Liver (tissue), 8 donors: ENCODE measurements at regions not wholly inside any gene's neighbourhood (a gene's known extent, or its start where the extent isn't known, plus 50 kb on each side); places are given as distances from the start of the nearest gene placed in this dataset.
A peak's percentile ranks its signal among the peaks of the same experiment; 100 is the strongest.

Source experiments
- DNase-seq: peaks from one replicate; pipeline ENCODE4 v3.0.0-alpha.2; 2017; ENCODE audit warnings: low spot score
- H3K27ac ChIP-seq, 2 donors: one replicate each; pipeline ENCODE4 v1.7.0; 2013; ENCODE audit warnings: inconsistent platforms in 2 of 2, low read length in 2 of 2, control low read depth in 1 of 2, low read depth in 1 of 2, mild to moderate bottlenecking in 1 of 2
- H3K27me3 ChIP-seq, 4 donors: one replicate each; pipeline versions ENCODE4 v1.6.1 to v1.7.0; 2013; ENCODE audit warnings: low read length in 3 of 4, inconsistent platforms in 1 of 4, mild to moderate bottlenecking in 1 of 4, moderate library complexity in 1 of 4; ENCODE audit not compliant: control insufficient read depth in 4 of 4, insufficient read depth in 4 of 4
- H3K36me3 ChIP-seq, 4 donors: one replicate each; pipeline versions ENCODE4 v1.6.1 to v1.7.0; 2013; ENCODE audit warnings: low read length in 3 of 4, mild to moderate bottlenecking in 3 of 4, low read depth in 1 of 4, moderate library complexity in 1 of 4; ENCODE audit not compliant: control insufficient read depth in 4 of 4, insufficient read depth in 3 of 4
- H3K4me1 ChIP-seq, 4 donors: one replicate each; pipeline versions ENCODE4 v1.6.1 to v1.7.0; 2013; ENCODE audit warnings: low read length in 3 of 4, mild to moderate bottlenecking in 3 of 4, moderate library complexity in 1 of 4; ENCODE audit not compliant: control insufficient read depth in 4 of 4, insufficient read depth in 4 of 4
- H3K4me3 ChIP-seq, 3 donors: one replicate each; pipeline versions ENCODE4 v1.6.1 to v1.7.0; 2013; ENCODE audit warnings: low read length in 3 of 3, control low read depth in 1 of 3, low read depth in 1 of 3, mild to moderate bottlenecking in 1 of 3
- H3K9ac ChIP-seq, 2 donors: one replicate each; pipeline ENCODE4 v1.7.0; 2013; ENCODE audit warnings: low read length in 2 of 2, mild to moderate bottlenecking in 2 of 2, moderate library complexity in 2 of 2, control low read depth in 1 of 2, low read depth in 1 of 2
- H3K9me3 ChIP-seq, 4 donors: one replicate each; pipeline versions ENCODE4 v1.6.1 to v1.7.0; 2013; ENCODE audit warnings: low read length in 3 of 4; ENCODE audit not compliant: control insufficient read depth in 4 of 4
- EGR1 ChIP-seq, 2 donors: IDR thresholded peaks; 2 replicates each; pipeline ENCODE4 v1.6.1; 2016 to 2018; ENCODE audit warnings: antibody characterized with exemption in 2 of 2, low read depth in 2 of 2
- FOXA1 ChIP-seq: IDR thresholded peaks from 2 replicates; pipeline ENCODE4 v1.6.1; 2016; ENCODE audit warnings: antibody characterized with exemption
- FOXA2 ChIP-seq: IDR thresholded peaks from 2 replicates; pipeline ENCODE4 v1.6.1; 2016; ENCODE audit warnings: antibody characterized with exemption
- GABPA ChIP-seq, 2 donors: IDR thresholded peaks in 1 of 2; conservative IDR thresholded peaks in 1 of 2; 2 replicates each; pipeline ENCODE4 v1.6.1; 2016; ENCODE audit warnings: antibody characterized with exemption in 2 of 2, mild to moderate bottlenecking in 1 of 2, moderate library complexity in 1 of 2
- HNF4A ChIP-seq, 2 donors: conservative IDR thresholded peaks; 2 replicates each; pipeline ENCODE4 v1.6.1; 2016; ENCODE audit warnings: antibody characterized with exemption in 2 of 2, mild to moderate bottlenecking in 2 of 2
- HNF4G ChIP-seq: IDR thresholded peaks from 2 replicates; pipeline ENCODE4 v1.6.1; 2016; ENCODE audit warnings: antibody characterized with exemption
- JUND ChIP-seq, 2 donors: IDR thresholded peaks; 2 replicates each; pipeline ENCODE4 v1.6.1; 2016; ENCODE audit warnings: antibody characterized with exemption in 2 of 2
- NR2F2 ChIP-seq: IDR thresholded peaks from 2 replicates; pipeline ENCODE4 v1.6.1; 2016; ENCODE audit warnings: antibody characterized with exemption
- RAD21 ChIP-seq, 2 donors: IDR thresholded peaks; 2 replicates each; pipeline ENCODE4 v1.6.1; 2016; ENCODE audit warnings: antibody characterized with exemption in 2 of 2, mild to moderate bottlenecking in 2 of 2
- RXRA ChIP-seq, 2 donors: IDR thresholded peaks; 2 replicates each; pipeline ENCODE4 v1.6.1; 2017 to 2018; ENCODE audit warnings: antibody characterized with exemption in 2 of 2, mild to moderate bottlenecking in 1 of 2
- SP1 ChIP-seq: IDR thresholded peaks from 2 replicates; pipeline ENCODE4 v1.6.1; 2018; ENCODE audit warnings: antibody characterized with exemption, mild to moderate bottlenecking
- TAF1 ChIP-seq: conservative IDR thresholded peaks from 2 replicates; pipeline ENCODE4 v1.6.1; 2016; ENCODE audit warnings: antibody characterized with exemption, mild to moderate bottlenecking
- YY1 ChIP-seq: IDR thresholded peaks from 2 replicates; pipeline ENCODE4 v1.6.1; 2016; ENCODE audit warnings: antibody characterized with exemption, mild to moderate bottlenecking
- WGBS: extraction: QIAGEN DNeasy Blood & Tissue Kit; methylation state at CpG from one replicate; pipeline ENCODE4 v1.1.7; 2013; 5-methylcytosine and 5-hydroxymethylcytosine counted together
- TF ChIP-seq, protein P1 (sequence below): IDR thresholded peaks from 2 replicates; pipeline ENCODE4 v1.6.1; 2016; ENCODE audit warnings: antibody characterized with exemption
- TF ChIP-seq, protein P2 (sequence below): fragments of 150-350 bp; IDR thresholded peaks from 2 replicates; pipeline ENCODE4 v1.5.1; 2017; ENCODE audit warnings: improper control_type of control experiment, low read depth, low read length; ENCODE audit not compliant: missing input control
- TF ChIP-seq, protein P3 (sequence below): IDR thresholded peaks from 2 replicates; pipeline ENCODE4 v1.6.1; 2016; ENCODE audit warnings: antibody characterized with exemption, mild to moderate bottlenecking
- TF ChIP-seq, protein P4 (sequence below): IDR thresholded peaks from 2 replicates; pipeline ENCODE4 v1.6.1; 2016; ENCODE audit warnings: antibody characterized with exemption
- TF ChIP-seq, protein P5 (sequence below): IDR thresholded peaks from 2 replicates; pipeline ENCODE4 v1.6.1; 2016; ENCODE audit warnings: antibody characterized with exemption
- donor health status: healthy.
- donor health status: healthy.
- donor health status: healthy.
- donor health status: healthy.
- donor health status: healthy.

DNA sequence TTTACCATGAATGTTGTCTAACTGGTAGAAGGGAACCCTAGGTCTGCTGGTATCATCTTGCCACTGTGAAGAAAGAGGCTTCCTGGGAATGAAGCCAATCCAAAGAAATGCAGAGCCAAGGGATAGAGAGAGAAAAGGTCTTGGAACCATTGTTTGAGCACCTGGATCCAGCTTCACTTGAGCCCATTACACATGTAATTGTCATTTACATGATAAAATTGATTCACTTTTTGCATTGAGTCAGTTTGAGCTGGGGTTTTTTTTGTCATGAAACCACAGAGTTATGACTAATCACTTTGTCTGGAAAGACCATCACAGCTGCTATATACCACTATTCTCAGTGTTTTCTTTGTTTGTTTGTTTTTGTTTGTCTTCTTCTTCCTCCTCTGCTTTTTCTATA lies 112.3 kb downstream of the CBLN4 start:
- H3K27ac ChIP-seq: no peak overlapping the region
- H3K9me3 ChIP-seq: peaks cover 0 to 3% (median 0%) of the 10 kb centered on the region in 4 donors
- no peaks in the 10 kb centered on the region for H3K27me3 ChIP-seq
- no peak overlapping the region for H3K9ac ChIP-seq
- H3K4me1 ChIP-seq: no peaks in the 10 kb centered on the region
- no peaks in the 10 kb centered on the region for H3K36me3 ChIP-seq
- no peak overlapping the region for H3K4me3 ChIP-seq
- TF ChIP-seq HNF4A (conservative IDR thresholded peaks at IDR 0.05) (peak in 1 of 2 donors; percentile 5), HNF4G (no peak)
- DNase-seq: no peak

DNA sequence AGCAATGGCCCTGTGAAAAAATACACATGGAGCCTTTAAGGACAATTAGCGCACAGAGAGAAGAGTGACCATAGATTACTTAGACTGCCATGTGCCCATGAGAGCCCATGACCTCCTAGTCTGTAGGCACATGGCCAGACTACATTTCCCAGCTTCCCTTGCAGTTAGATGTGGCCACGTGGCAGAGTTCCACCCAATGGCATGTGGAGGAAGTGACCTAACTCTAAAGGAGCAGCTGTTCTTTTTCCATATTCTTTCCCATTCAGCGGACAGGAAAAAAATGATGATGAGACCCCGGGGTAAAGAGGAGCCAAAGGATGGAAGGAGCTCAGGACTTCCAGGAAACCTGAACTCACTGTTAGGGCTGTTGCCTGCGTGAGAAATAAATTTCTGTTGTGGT lies 116.6 kb downstream of the CBLN4 start:
- Histone ChIP-seq H3K9ac (no peak overlapping the region), H3K4me3 (no peak overlapping the region), H3K27ac (no peak overlapping the region), H3K36me3 (no peaks in the 10 kb centered on the region), H3K9me3 (no peaks in the 10 kb centered on the region), H3K4me1 (no peaks in the 10 kb centered on the region), H3K27me3 (no peaks in the 10 kb centered on the region)
- WGBS: 91% methylated on average over 5 of the region's 5 CpGs
- no peak for TF ChIP-seq HNF4A (conservative IDR thresholded peaks at IDR 0.05)
- DNase-seq: no peak

DNA sequence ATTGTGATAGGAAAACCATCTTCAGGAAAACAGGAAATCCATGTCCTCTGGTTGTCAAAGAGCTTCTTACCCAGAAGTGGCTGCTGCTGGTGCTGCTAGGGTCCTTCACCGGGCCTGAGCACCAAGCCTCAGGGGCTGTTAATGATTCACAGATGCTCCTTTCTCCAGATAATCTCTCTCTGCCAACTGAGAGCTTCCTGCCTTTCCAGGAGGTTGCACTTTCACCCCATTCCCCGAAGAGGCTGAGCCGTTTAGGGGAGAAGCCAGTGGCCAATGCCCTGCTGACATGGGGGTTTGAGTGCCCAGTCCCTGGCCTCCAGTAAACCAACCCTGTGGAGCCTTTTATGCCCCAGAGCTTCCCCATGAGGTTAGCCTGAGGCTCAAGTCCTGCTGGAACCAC lies 122.4 kb downstream of the CBLN4 start:
- peak overlapping the region; percentile 64 to 68 for H3K27ac ChIP-seq
- no peaks in the 10 kb centered on the region for H3K27me3 ChIP-seq
- H3K36me3 ChIP-seq: no peaks in the 10 kb centered on the region
- peaks cover 8 to 34% (median 26%) of the 10 kb centered on the region in 4 donors for H3K4me1 ChIP-seq
- TF ChIP-seq, protein P1, sequence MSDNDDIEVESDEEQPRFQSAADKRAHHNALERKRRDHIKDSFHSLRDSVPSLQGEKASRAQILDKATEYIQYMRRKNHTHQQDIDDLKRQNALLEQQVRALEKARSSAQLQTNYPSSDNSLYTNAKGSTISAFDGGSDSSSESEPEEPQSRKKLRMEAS: peak; percentile 37
- TF ChIP-seq FOXA1: no peak
- TF ChIP-seq RXRA (IDR thresholded peaks at IDR 0.05): peak; percentile 90 to 91
- TF ChIP-seq FOXA2: no peak
- TF ChIP-seq, protein P2, sequence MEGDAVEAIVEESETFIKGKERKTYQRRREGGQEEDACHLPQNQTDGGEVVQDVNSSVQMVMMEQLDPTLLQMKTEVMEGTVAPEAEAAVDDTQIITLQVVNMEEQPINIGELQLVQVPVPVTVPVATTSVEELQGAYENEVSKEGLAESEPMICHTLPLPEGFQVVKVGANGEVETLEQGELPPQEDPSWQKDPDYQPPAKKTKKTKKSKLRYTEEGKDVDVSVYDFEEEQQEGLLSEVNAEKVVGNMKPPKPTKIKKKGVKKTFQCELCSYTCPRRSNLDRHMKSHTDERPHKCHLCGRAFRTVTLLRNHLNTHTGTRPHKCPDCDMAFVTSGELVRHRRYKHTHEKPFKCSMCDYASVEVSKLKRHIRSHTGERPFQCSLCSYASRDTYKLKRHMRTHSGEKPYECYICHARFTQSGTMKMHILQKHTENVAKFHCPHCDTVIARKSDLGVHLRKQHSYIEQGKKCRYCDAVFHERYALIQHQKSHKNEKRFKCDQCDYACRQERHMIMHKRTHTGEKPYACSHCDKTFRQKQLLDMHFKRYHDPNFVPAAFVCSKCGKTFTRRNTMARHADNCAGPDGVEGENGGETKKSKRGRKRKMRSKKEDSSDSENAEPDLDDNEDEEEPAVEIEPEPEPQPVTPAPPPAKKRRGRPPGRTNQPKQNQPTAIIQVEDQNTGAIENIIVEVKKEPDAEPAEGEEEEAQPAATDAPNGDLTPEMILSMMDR: no peak
- no peak for TF ChIP-seq EGR1 (IDR thresholded peaks at IDR 0.05; ENCODE audit: low read depth in 2 of 2)
- TF ChIP-seq TAF1: no peak
- TF ChIP-seq, protein P3, sequence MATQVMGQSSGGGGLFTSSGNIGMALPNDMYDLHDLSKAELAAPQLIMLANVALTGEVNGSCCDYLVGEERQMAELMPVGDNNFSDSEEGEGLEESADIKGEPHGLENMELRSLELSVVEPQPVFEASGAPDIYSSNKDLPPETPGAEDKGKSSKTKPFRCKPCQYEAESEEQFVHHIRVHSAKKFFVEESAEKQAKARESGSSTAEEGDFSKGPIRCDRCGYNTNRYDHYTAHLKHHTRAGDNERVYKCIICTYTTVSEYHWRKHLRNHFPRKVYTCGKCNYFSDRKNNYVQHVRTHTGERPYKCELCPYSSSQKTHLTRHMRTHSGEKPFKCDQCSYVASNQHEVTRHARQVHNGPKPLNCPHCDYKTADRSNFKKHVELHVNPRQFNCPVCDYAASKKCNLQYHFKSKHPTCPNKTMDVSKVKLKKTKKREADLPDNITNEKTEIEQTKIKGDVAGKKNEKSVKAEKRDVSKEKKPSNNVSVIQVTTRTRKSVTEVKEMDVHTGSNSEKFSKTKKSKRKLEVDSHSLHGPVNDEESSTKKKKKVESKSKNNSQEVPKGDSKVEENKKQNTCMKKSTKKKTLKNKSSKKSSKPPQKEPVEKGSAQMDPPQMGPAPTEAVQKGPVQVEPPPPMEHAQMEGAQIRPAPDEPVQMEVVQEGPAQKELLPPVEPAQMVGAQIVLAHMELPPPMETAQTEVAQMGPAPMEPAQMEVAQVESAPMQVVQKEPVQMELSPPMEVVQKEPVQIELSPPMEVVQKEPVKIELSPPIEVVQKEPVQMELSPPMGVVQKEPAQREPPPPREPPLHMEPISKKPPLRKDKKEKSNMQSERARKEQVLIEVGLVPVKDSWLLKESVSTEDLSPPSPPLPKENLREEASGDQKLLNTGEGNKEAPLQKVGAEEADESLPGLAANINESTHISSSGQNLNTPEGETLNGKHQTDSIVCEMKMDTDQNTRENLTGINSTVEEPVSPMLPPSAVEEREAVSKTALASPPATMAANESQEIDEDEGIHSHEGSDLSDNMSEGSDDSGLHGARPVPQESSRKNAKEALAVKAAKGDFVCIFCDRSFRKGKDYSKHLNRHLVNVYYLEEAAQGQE: no peak
- TF ChIP-seq SP1: peak; percentile 96
- TF ChIP-seq, protein P4, sequence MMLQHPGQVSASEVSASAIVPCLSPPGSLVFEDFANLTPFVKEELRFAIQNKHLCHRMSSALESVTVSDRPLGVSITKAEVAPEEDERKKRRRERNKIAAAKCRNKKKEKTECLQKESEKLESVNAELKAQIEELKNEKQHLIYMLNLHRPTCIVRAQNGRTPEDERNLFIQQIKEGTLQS: no peak
- peak; percentile 45 for TF ChIP-seq YY1
- TF ChIP-seq JUND (IDR thresholded peaks at IDR 0.05): peak in 1 of 2 donors; percentile 47
- TF ChIP-seq NR2F2: no peak
- peak; percentile 59 to 63 for TF ChIP-seq HNF4A (conservative IDR thresholded peaks at IDR 0.05)
- TF ChIP-seq, protein P5, sequence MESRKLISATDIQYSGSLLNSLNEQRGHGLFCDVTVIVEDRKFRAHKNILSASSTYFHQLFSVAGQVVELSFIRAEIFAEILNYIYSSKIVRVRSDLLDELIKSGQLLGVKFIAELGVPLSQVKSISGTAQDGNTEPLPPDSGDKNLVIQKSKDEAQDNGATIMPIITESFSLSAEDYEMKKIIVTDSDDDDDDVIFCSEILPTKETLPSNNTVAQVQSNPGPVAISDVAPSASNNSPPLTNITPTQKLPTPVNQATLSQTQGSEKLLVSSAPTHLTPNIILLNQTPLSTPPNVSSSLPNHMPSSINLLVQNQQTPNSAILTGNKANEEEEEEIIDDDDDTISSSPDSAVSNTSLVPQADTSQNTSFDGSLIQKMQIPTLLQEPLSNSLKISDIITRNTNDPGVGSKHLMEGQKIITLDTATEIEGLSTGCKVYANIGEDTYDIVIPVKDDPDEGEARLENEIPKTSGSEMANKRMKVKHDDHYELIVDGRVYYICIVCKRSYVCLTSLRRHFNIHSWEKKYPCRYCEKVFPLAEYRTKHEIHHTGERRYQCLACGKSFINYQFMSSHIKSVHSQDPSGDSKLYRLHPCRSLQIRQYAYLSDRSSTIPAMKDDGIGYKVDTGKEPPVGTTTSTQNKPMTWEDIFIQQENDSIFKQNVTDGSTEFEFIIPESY: peak; percentile 28
- no peak for TF ChIP-seq GABPA (IDR thresholded peaks at IDR 0.05 in 1 of 2, conservative IDR thresholded peaks at IDR 0.05 in 1 of 2)
- peak; percentile 38 for TF ChIP-seq HNF4G
- peak; percentile 34 to 62 for TF ChIP-seq RAD21 (IDR thresholded peaks at IDR 0.05)
- no peak overlapping the region for H3K9ac ChIP-seq
- no peaks in the 10 kb centered on the region for H3K9me3 ChIP-seq
- WGBS: 18% methylated on average over 3 of the region's 3 CpGs
- H3K4me3 ChIP-seq: peak overlapping the region in 1 of 3 donors; percentile 20
- DNase-seq: no peak
